ENCODE measurements at regions not wholly inside any gene's neighbourhood (a gene's known extent, or its start where the extent isn't known, plus 50 kb on each side); places are given as distances from the start of the nearest gene placed in this dataset.
"Not testable (repeated sequence)": the region's sequence is repeated elsewhere in the genome, so short reads cannot be mapped to it uniquely, and the experiment has no call there.

GRCh38 chr7:6939126-6939525 lies 113.1 kb upstream of the CCZ1B start:
- DNase-seq = not testable (repeated sequence)

GRCh38 chr7:6939896-6940295 lies 113.8 kb upstream of the CCZ1B start:
- DNase-seq = not testable (repeated sequence)

- DNase-seq = not testable (repeated sequence)
Observed at GRCh38 chr7:6946873-6947272, 120.8 kb upstream of the CCZ1B start.

- DNase-seq = not testable (repeated sequence)
Observed at GRCh38 chr7:6950231-6950630, 124.2 kb upstream of the CCZ1B start.

- DNase-seq = not testable (repeated sequence)
Observed at GRCh38 chr7:6951553-6951952, 125.5 kb upstream of the CCZ1B start.

GRCh38 chr7:6953138-6953797 lies 127.2 kb upstream of the CCZ1B start:
- DNase-seq = not testable (repeated sequence)

GRCh38 chr7:6953798-6954181 lies 127.7 kb upstream of the CCZ1B start:
- not testable (repeated sequence) for DNase-seq

GRCh38 chr7:6955385-6955784 lies 129.3 kb upstream of the CCZ1B start:
- DNase-seq = not testable (repeated sequence)

- DNase-seq = not testable (repeated sequence)
Observed at GRCh38 chr7:6955990-6956566, 130.0 kb upstream of the CCZ1B start.

GRCh38 chr7:6958371-6958770 lies 132.3 kb upstream of the CCZ1B start:
- not testable (repeated sequence) for DNase-seq

- not testable (repeated sequence) for DNase-seq
Observed at GRCh38 chr7:6959942-6960341, 133.9 kb upstream of the CCZ1B start.

- DNase-seq = not testable (repeated sequence)
Observed at GRCh38 chr7:6962871-6963270, 136.8 kb upstream of the CCZ1B start.

GRCh38 chr7:6965051-6965450 lies 139.0 kb upstream of the CCZ1B start:
- not testable (repeated sequence) for DNase-seq

GRCh38 chr7:6970180-6970579 lies 144.1 kb upstream of the CCZ1B start:
- not testable (repeated sequence) for DNase-seq

- not testable (repeated sequence) for DNase-seq
Observed at GRCh38 chr7:6974876-6975275, 148.8 kb upstream of the CCZ1B start.

GRCh38 chr7:6975346-6975745 lies 149.3 kb upstream of the CCZ1B start:
- not testable (repeated sequence) for DNase-seq

GRCh38 chr7:6977368-6977767 lies 151.3 kb upstream of the CCZ1B start:
- not testable (repeated sequence) for DNase-seq

- not testable (repeated sequence) for DNase-seq
Observed at GRCh38 chr7:6978326-6978725, 152.3 kb upstream of the CCZ1B start.

GRCh38 chr7:6979456-6979855 lies 153.4 kb upstream of the CCZ1B start:
- DNase-seq = not testable (repeated sequence)

- not testable (repeated sequence) for DNase-seq
Observed at GRCh38 chr7:6982375-6982774, 156.3 kb upstream of the CCZ1B start.

- DNase-seq = not testable (repeated sequence)
Observed at GRCh38 chr7:6986892-6987291, 160.8 kb upstream of the CCZ1B start.

GRCh38 chr7:6988608-6989007 lies 162.5 kb upstream of the CCZ1B start:
- DNase-seq = not testable (repeated sequence)

- not testable (repeated sequence) for DNase-seq
Observed at GRCh38 chr7:6989968-6990367, 163.9 kb upstream of the CCZ1B start.

GRCh38 chr7:6990426-6991152 lies 164.5 kb upstream of the CCZ1B start:
- not testable (repeated sequence) for DNase-seq
